HEK293 (cell line): ENCODE measurements at regions not wholly inside any gene's neighbourhood (a gene's known extent, or its start where the extent isn't known, plus 50 kb on each side); places are given as distances from the start of the nearest gene placed in this dataset.

Experiments
- CTCF ChIP-seq: fragments of 450-650 bp; formaldehyde crosslinking; IDR thresholded peaks from 2 replicates; pipeline ENCODE4 v1.5.1; 2016; ENCODE audit warnings: missing biosample characterization, missing genetic modification characterization
- SP2 ChIP-seq: fragments of 450-650 bp; formaldehyde crosslinking; IDR thresholded peaks from 2 replicates; pipeline ENCODE4 v1.5.1; 2016; ENCODE audit warnings: missing biosample characterization, missing genetic modification characterization
- YY1 ChIP-seq: fragments of 450-650 bp; formaldehyde crosslinking; IDR thresholded peaks from 2 replicates; pipeline ENCODE4 v1.5.1; 2018; ENCODE audit warnings: missing biosample characterization, missing genetic modification characterization
- ZBTB21 ChIP-seq: fragments of 450-650 bp; formaldehyde crosslinking; IDR thresholded peaks from 2 replicates; pipeline ENCODE4 v1.5.1; 2017; ENCODE audit warnings: missing biosample characterization, missing genetic modification characterization
- ZNF514 ChIP-seq: fragments of 450-650 bp; formaldehyde crosslinking; IDR thresholded peaks from 2 replicates; pipeline ENCODE4 v1.5.1; 2016; ENCODE audit warnings: missing biosample characterization, missing genetic modification characterization
- ZNF610 ChIP-seq: fragments of 450-650 bp; formaldehyde crosslinking; IDR thresholded peaks from 2 replicates; pipeline ENCODE4 v1.5.1; 2016; ENCODE audit warnings: missing biosample characterization, missing genetic modification characterization, borderline replicate concordance
- ZNF704 ChIP-seq: fragments of 450-650 bp; formaldehyde crosslinking; IDR thresholded peaks from 2 replicates; pipeline ENCODE4 v1.5.1; 2016; ENCODE audit warnings: missing biosample characterization, missing genetic modification characterization

- TF ChIP-seq CTCF (tag by site-specific recombination) (no peak), ZBTB21 (tag by site-specific recombination) (no peak), ZNF704 (tag by site-specific recombination) (no peak), YY1 (no peak), ZNF514 (tag by site-specific recombination) (no peak), SP2 (tag by site-specific recombination) (no peak), ZNF610 (tag by site-specific recombination) (no peak)
These were observed 445.2 kb downstream of the ZSWIM6 start for GRCh38 chr5:61777292-61777691.
